Astrocyte of the spinal cord (primary cell): ENCODE measurements at regions not wholly inside any gene's neighbourhood (a gene's known extent, or its start where the extent isn't known, plus 50 kb on each side); places are given as distances from the start of the nearest gene placed in this dataset.

Experiments used
- DNase-seq: peaks from one replicate; pipeline ENCODE4 v3.0.0; 2011; ENCODE audit warnings: low read depth, low spot score
- H3K4me3 ChIP-seq: 2 replicates; pipeline ENCODE4 v1.5.1; 2011; ENCODE audit warnings: low read depth, mild to moderate bottlenecking, low read length, moderate library complexity
- CTCF ChIP-seq: IDR thresholded peaks from 2 replicates; pipeline ENCODE4 v1.5.1; 2012; ENCODE audit warnings: low read depth, mild to moderate bottlenecking, low read length, inconsistent platforms
- in situ Hi-C: cut with HindIII; loops from 2 replicates; pipeline ENCODE4 v1.10.0; 2017; ENCODE audit warnings: low sequenced_read_pairs

DNA sequence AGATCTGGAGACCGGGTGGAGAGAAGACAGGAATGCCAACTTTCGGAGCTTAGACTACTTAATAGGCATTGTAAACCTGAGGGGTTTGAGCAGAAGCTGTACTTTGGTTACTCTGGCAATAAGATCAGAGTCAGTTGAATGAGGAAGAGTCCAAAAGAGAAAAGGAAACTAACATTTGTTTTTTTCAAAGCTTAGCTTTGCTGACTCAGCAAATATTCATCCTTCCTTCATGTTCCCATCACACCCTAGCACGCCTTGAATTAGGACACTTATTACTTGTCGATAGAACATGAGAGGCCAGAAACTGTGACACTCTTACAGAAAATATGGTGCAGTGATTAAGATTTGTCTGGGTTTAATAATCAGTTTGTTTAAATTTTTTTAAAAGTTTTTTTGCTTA, 266.9 kb upstream of the ATP2B1 start:
- no peak overlapping the region for H3K4me3 ChIP-seq
- TF ChIP-seq CTCF: no peak
- DNase-seq: no peak
- in situ Hi-C loops: no loop called here

DNA sequence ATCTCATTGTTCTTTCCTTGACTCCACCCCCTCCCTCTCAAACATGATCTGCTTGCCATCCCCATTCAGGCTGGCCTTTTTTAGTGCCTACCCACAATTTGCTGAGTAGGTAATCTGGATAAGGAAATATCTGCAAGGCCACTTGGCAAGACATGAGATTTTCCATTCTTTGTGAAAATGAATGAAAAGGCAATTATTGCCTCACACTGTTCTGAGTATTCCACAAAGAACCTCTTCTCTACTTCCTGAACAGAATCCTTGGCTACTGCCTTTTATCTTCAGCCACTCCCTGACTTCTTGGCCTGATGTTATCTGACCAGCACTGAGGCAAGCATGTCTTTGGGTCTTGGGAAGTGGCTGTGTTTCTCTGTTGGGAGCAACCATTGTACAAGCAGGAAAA, 263.2 kb upstream of the ATP2B1 start:
- DNase-seq: no peak
- TF ChIP-seq CTCF: no peak
- in situ Hi-C loops: no loop called here

GRCh38 chr12:89970722-89971121, 262.1 kb upstream of the ATP2B1 start:
- in situ Hi-C loops: no loop called here
- DNase-seq: no peak
- TF ChIP-seq CTCF: no peak
- H3K4me3 ChIP-seq: no peak overlapping the region

More for the DNA sequence above, 263.2 kb upstream of the ATP2B1 start:
- no peak overlapping the region for H3K4me3 ChIP-seq

DNA sequence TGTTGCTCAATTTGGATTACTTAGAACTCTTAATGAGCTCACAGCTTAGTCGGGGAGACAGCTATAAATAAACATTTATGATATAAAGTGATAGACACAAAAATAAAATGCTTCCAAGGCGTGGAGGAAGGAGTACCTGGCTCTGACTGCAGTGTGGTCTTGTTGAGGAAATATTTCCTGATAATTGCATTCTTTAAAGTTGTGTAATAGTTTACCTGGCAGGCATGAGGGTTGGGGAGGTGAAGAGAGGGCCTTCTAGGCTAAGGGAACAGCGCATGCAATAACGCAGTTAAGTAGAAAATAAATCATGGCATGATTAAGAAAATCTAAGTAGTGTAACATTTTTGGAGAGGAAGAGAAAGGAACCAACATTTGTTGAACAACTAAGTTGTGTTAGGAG, 260.5 kb upstream of the ATP2B1 start:
- no peak for DNase-seq
- H3K4me3 ChIP-seq: no peak overlapping the region
- no peak for TF ChIP-seq CTCF
- in situ Hi-C loops: no loop called here

- no peak overlapping the region for H3K4me3 ChIP-seq
- in situ Hi-C loops: no loop called here
- no peak for TF ChIP-seq CTCF
- DNase-seq: no peak
Observed at GRCh38 chr12:89968151-89968700, 259.6 kb upstream of the ATP2B1 start.

DNA sequence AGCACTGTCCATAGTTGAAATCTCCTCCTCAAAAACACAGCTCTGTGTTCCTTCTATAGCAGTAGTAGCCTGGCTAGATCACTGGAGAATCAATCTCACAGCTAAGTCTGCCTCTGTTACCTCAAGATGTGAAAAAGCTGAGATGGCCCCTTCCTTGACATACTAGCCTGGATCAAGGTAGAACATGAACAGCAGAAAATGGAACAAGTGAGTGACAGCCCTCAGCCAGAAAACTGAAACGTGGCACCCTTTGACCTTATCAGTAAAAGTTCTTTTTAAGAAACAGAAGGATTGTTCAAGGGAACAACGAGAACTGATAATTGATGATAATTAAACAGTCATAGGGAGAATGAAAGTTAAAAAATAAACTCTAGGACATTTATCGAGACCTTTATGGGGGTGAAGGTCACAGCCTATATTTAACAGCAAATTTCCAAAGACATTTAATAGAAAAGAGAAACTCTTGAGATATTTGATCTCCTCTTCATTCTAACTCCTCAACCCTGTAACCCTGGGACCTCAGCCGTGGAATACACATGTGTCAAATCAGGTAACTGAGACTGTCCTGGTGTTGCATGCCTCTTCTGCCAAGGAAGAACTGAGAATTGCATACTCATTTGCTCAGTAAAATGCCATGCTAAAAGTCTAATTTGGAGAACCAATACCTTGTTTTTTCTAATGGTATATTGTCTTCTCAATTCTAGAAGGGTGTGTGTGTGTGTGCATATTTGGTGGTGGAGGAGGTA, 258.0 kb upstream of the ATP2B1 start:
- in situ Hi-C loops: no loop called here
- TF ChIP-seq CTCF: no peak
- no peak overlapping the region for H3K4me3 ChIP-seq
- no peak for DNase-seq

DNA sequence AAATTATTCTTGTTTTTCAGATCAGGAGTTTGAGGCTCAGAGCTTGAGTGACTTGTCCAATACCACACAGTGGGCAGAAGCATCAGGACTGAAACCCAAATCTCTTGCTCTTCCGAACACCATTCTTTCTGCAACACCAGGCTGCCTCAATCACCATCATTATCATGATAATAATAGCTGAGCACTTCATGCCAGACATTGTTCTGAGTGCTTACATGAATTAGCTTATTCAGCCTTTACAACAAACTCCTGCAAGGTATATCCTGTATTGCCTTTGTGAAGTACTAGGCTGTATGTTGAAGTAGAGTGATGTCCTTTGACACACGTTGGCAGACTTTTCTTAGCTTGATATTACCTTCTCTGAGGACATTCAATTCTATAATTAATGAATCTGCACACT, 257.4 kb upstream of the ATP2B1 start:
- in situ Hi-C loops: no loop called here
- H3K4me3 ChIP-seq: no peak overlapping the region
- no peak for TF ChIP-seq CTCF
- no peak for DNase-seq
